ENCODE measurements at regions not wholly inside any gene's neighbourhood (a gene's known extent, or its start where the extent isn't known, plus 50 kb on each side); places are given as distances from the start of the nearest gene placed in this dataset.

GRCh38 chr21:43355266-43355924 is 71.5 kb downstream of the SIK1 start:
- Histone ChIP-seq H3K27ac (ENCODE audit: low read depth, low read length) (no peak overlapping the region), H3K36me3 (ENCODE audit: insufficient read depth, low read length) (no peaks in the 10 kb centered on the region), H3K27me3 (ENCODE audit: control insufficient read depth in 1 of 2, insufficient read depth in 2 of 2, low read length in 2 of 2) (no peaks in the 10 kb centered on the region), H3K4me1 (ENCODE audit: insufficient read depth, low read length) (no peaks in the 10 kb centered on the region), H3K9ac (ENCODE audit: low read length) (no peak overlapping the region), H3K4me3 (ENCODE audit: low read depth in 1 of 2, low read length in 2 of 2) (no peak overlapping the region), H3K9me3 (ENCODE audit: low read length) (no peaks in the 10 kb centered on the region)

GRCh38 chr21:43354666-43355065 is 72.3 kb downstream of the SIK1 start:
- H3K4me3 ChIP-seq (ENCODE audit: low read depth in 1 of 2, low read length in 2 of 2): no peak overlapping the region
- no peaks in the 10 kb centered on the region for H3K27me3 ChIP-seq (ENCODE audit: control insufficient read depth in 1 of 2, insufficient read depth in 2 of 2, low read length in 2 of 2)
- H3K9me3 ChIP-seq (ENCODE audit: low read length): no peaks in the 10 kb centered on the region
- no peaks in the 10 kb centered on the region for H3K36me3 ChIP-seq (ENCODE audit: insufficient read depth, low read length)
- H3K9ac ChIP-seq (ENCODE audit: low read length): no peak overlapping the region
- H3K27ac ChIP-seq (ENCODE audit: low read depth, low read length): no peak overlapping the region
- H3K4me1 ChIP-seq (ENCODE audit: insufficient read depth, low read length): no peaks in the 10 kb centered on the region

- Histone ChIP-seq H3K27ac (ENCODE audit: low read depth, low read length) (no peak overlapping the region), H3K36me3 (ENCODE audit: insufficient read depth, low read length) (no peaks in the 10 kb centered on the region), H3K27me3 (ENCODE audit: control insufficient read depth in 1 of 2, insufficient read depth in 2 of 2, low read length in 2 of 2) (no peaks in the 10 kb centered on the region), H3K4me3 (ENCODE audit: low read depth in 1 of 2, low read length in 2 of 2) (no peak overlapping the region), H3K4me1 (ENCODE audit: insufficient read depth, low read length) (no peaks in the 10 kb centered on the region), H3K9ac (ENCODE audit: low read length) (no peak overlapping the region), H3K9me3 (ENCODE audit: low read length) (no peaks in the 10 kb centered on the region)
Measured at GRCh38 chr21:43354026-43354420, 72.9 kb downstream of the SIK1 start.

DNA sequence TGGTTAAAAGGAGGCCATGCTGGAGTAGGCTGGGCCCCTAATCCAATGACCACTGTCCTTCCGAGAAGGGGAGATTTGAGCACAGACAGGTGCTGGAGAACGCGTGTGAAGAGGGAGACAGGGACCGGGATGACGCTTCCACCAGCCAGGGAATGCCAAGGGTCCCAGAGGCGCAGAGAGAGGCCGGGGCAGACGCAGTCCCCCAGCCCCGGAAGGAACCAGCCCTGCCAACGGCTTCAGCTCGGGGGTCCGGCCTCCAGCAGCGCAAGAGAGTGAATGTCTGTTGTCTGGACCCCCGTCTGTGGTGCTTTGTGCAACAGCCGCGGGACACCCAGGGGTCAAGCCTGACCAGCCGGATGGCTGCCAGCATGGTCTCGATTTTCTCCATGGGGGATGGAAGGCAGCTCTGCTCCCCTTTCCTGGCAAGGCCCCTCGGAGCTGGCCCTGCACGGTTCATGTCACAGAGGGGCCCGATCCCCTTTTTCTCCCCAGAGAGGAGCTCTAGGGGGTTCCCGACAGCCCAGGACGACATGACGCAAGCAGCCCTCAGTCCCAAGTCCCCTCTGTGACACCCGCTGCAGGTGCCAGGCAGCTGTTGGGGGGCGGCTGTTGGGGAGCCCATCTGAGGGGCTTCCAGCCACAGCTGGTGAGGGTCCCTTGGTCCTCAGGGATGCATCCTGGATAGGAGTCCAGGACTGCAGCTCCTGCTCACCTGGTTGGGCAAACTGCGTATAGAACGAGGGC is 73.5 kb downstream of the SIK1 start:
- H3K4me3 ChIP-seq (ENCODE audit: low read depth in 1 of 2, low read length in 2 of 2): no peak overlapping the region
- no peaks in the 10 kb centered on the region for H3K9me3 ChIP-seq (ENCODE audit: low read length)
- H3K9ac ChIP-seq (ENCODE audit: low read length): no peak overlapping the region
- no peak overlapping the region for H3K27ac ChIP-seq (ENCODE audit: low read depth, low read length)
- H3K4me1 ChIP-seq (ENCODE audit: insufficient read depth, low read length): no peaks in the 10 kb centered on the region
- H3K27me3 ChIP-seq (ENCODE audit: control insufficient read depth in 1 of 2, insufficient read depth in 2 of 2, low read length in 2 of 2): no peaks in the 10 kb centered on the region
- H3K36me3 ChIP-seq (ENCODE audit: insufficient read depth, low read length): no peaks in the 10 kb centered on the region

GRCh38 chr21:43352568-43353281 is 74.2 kb downstream of the SIK1 start:
- Histone ChIP-seq H3K4me1 (ENCODE audit: insufficient read depth, low read length) (no peaks in the 10 kb centered on the region), H3K27ac (ENCODE audit: low read depth, low read length) (no peak overlapping the region), H3K9me3 (ENCODE audit: low read length) (no peaks in the 10 kb centered on the region), H3K4me3 (ENCODE audit: low read depth in 1 of 2, low read length in 2 of 2) (no peak overlapping the region), H3K9ac (ENCODE audit: low read length) (no peak overlapping the region), H3K36me3 (ENCODE audit: insufficient read depth, low read length) (no peaks in the 10 kb centered on the region), H3K27me3 (ENCODE audit: control insufficient read depth in 1 of 2, insufficient read depth in 2 of 2, low read length in 2 of 2) (no peaks in the 10 kb centered on the region)

- Histone ChIP-seq H3K27me3 (ENCODE audit: control insufficient read depth in 1 of 2, insufficient read depth in 2 of 2, low read length in 2 of 2) (no peaks in the 10 kb centered on the region), H3K4me1 (ENCODE audit: insufficient read depth, low read length) (no peaks in the 10 kb centered on the region), H3K4me3 (ENCODE audit: low read depth in 1 of 2, low read length in 2 of 2) (no peak overlapping the region), H3K27ac (ENCODE audit: low read depth, low read length) (no peak overlapping the region), H3K9me3 (ENCODE audit: low read length) (no peaks in the 10 kb centered on the region), H3K9ac (ENCODE audit: low read length) (no peak overlapping the region), H3K36me3 (ENCODE audit: insufficient read depth, low read length) (no peaks in the 10 kb centered on the region)
Measured at GRCh38 chr21:43352154-43352537, 74.8 kb downstream of the SIK1 start.

- H3K27me3 ChIP-seq (ENCODE audit: control insufficient read depth in 1 of 2, insufficient read depth in 2 of 2, low read length in 2 of 2): no peaks in the 10 kb centered on the region
- H3K9ac ChIP-seq (ENCODE audit: low read length): no peak overlapping the region
- no peaks in the 10 kb centered on the region for H3K36me3 ChIP-seq (ENCODE audit: insufficient read depth, low read length)
- H3K27ac ChIP-seq (ENCODE audit: low read depth, low read length): no peak overlapping the region
- H3K4me1 ChIP-seq (ENCODE audit: insufficient read depth, low read length): no peaks in the 10 kb centered on the region
- no peaks in the 10 kb centered on the region for H3K9me3 ChIP-seq (ENCODE audit: low read length)
- no peak overlapping the region for H3K4me3 ChIP-seq (ENCODE audit: low read depth in 1 of 2, low read length in 2 of 2)
Measured at GRCh38 chr21:43351501-43352153, 75.3 kb downstream of the SIK1 start.

GRCh38 chr21:43349644-43350043 is 77.3 kb downstream of the SIK1 start:
- H3K9ac ChIP-seq (ENCODE audit: low read length): no peak overlapping the region
- no peak overlapping the region for H3K27ac ChIP-seq (ENCODE audit: low read depth, low read length)
- H3K4me1 ChIP-seq (ENCODE audit: insufficient read depth, low read length): no peaks in the 10 kb centered on the region
- H3K36me3 ChIP-seq (ENCODE audit: insufficient read depth, low read length): no peaks in the 10 kb centered on the region
- no peak overlapping the region for H3K4me3 ChIP-seq (ENCODE audit: low read depth in 1 of 2, low read length in 2 of 2)
- H3K27me3 ChIP-seq (ENCODE audit: control insufficient read depth in 1 of 2, insufficient read depth in 2 of 2, low read length in 2 of 2): no peaks in the 10 kb centered on the region
- H3K9me3 ChIP-seq (ENCODE audit: low read length): no peaks in the 10 kb centered on the region

DNA sequence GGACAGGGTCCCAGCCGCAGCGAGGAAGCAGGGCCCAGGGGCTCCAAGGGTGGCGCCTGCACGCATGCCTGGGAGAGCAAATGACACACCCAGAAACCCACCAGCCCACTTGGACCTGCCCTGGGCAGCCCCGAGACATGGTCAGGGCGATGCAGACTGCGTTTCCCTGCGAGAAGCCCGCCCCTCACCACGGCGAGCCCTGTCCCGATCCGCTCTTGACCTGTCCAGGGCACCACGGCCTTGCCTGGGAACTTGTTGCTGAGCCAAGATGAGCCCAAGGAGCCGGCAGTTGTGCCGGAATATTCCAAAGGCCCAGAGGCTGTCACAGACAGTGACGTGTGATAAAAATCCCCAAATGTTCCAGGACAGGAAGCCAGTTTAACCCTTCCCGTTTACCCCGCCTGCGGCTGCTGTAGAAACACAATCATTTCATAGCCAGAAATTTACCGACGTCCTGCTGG is 78.1 kb downstream of the SIK1 start:
- Histone ChIP-seq H3K36me3 (ENCODE audit: insufficient read depth, low read length) (no peaks in the 10 kb centered on the region), H3K9ac (ENCODE audit: low read length) (no peak overlapping the region), H3K27me3 (ENCODE audit: control insufficient read depth in 1 of 2, insufficient read depth in 2 of 2, low read length in 2 of 2) (no peaks in the 10 kb centered on the region), H3K9me3 (ENCODE audit: low read length) (no peaks in the 10 kb centered on the region), H3K4me1 (ENCODE audit: insufficient read depth, low read length) (no peaks in the 10 kb centered on the region), H3K4me3 (ENCODE audit: low read depth in 1 of 2, low read length in 2 of 2) (no peak overlapping the region), H3K27ac (ENCODE audit: low read depth, low read length) (no peak overlapping the region)

DNA sequence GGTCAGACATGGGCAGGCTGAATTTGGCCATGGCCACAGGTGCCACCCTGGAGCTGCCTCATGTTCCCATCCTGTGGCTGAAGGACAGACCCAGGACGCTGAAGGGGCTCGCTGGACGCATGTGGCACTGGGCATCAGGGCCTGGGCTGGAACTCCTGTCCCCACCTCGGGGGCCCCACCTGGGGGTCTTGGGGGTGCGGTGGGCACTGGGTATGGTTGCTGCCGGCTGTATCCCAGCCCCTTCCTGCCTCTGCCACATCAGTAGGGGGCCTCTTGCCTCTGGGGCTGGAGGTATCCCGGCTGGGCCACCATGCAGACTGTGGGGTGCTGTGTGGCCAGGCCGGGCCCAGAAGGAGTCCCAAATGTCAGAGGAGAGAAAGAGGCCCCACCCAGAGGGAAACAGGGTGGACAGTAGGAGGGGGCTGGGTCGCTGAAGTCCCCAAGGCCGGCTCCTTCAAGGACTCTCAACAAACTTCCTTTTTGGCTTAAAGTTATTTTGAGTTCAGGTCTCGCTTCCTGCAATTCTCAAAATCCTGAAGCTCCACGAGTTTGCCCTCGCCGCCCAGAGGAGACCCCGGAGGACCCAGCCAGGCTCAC is 78.7 kb downstream of the SIK1 start:
- H3K4me3 ChIP-seq (ENCODE audit: low read depth in 1 of 2, low read length in 2 of 2): no peak overlapping the region
- no peaks in the 10 kb centered on the region for H3K9me3 ChIP-seq (ENCODE audit: low read length)
- H3K36me3 ChIP-seq (ENCODE audit: insufficient read depth, low read length): no peaks in the 10 kb centered on the region
- no peaks in the 10 kb centered on the region for H3K4me1 ChIP-seq (ENCODE audit: insufficient read depth, low read length)
- H3K9ac ChIP-seq (ENCODE audit: low read length): no peak overlapping the region
- no peak overlapping the region for H3K27ac ChIP-seq (ENCODE audit: low read depth, low read length)
- no peaks in the 10 kb centered on the region for H3K27me3 ChIP-seq (ENCODE audit: control insufficient read depth in 1 of 2, insufficient read depth in 2 of 2, low read length in 2 of 2)
